ENCODE measurements at regions not wholly inside any gene's neighbourhood (a gene's known extent, or its start where the extent isn't known, plus 50 kb on each side); places are given as distances from the start of the nearest gene placed in this dataset.

DNA sequence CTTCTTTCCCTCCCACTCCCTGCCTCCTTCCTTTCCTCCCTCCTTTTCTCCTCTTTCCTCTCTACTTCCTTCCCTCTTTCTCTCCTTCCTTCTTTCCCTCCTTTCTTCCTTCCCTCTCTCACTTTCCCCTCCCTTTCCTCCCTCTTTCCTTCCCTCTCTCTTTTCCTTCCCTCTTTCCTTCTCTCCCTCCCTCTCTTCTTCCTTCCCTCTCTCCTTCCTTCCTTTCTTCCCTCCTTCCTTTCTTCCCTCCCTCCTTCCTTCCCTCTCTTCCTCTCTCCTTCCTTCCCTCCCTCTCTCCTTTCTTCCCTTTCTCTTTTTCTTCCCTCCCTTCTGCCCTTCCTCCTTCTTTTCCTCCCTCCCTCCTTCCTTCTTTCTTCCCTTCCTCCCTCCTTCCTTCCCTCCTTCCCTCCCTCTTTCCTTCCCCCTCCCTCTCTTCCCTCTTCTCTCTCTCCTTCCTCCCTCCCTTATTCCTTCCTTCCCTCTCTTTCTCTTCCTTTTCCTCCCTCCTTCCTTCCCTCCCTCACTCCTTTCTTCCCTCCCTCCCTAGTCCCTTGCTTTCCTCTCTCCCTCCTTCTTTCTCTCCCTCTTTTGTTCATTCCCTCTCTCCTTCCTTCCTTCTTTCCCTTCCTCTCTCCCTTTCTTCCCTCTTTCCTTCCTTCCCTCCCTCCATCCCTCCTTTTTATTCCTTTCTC, 443.9 kb downstream of the ZNF536 start:
- Histone ChIP-seq H4K20me1 (ENCODE audit: insufficient read depth) (no peaks in the 10 kb centered on the region), H3K79me2 (replicated peaks; ENCODE audit: insufficient read depth, low read length) (no peaks in the 10 kb centered on the region), H3K9me2 (ENCODE audit: insufficient read depth, low read length) (no peaks in the 10 kb centered on the region), H3K9me3 (ENCODE audit: low read length) (no peaks in the 10 kb centered on the region), H3K27ac (ENCODE audit: low read length) (no peak overlapping the region), H3K4me3 (ENCODE audit: low read length) (no peak overlapping the region), H3F3A (ENCODE audit: insufficient read depth, low read length, poor library complexity, severe bottlenecking) (no peaks in the 10 kb centered on the region), H3K27me3 (ENCODE audit: insufficient read depth, low read depth, low read length) (no peaks in the 10 kb centered on the region), H2AFZ (ENCODE audit: low read depth, low read length) (no peak overlapping the region), H3K36me3 (ENCODE audit: insufficient read depth, low read length) (no peaks in the 10 kb centered on the region), H3K4me2 (ENCODE audit: low read length) (no peak overlapping the region), H3K9ac (ENCODE audit: low read length) (no peak overlapping the region)
- TF ChIP-seq RAD21 (conservative IDR thresholded peaks at IDR 0.05) (no peak), SMC3 (conservative IDR thresholded peaks at IDR 0.05; ENCODE audit: poor library complexity) (no peak), EP300 (conservative IDR thresholded peaks at IDR 0.05; ENCODE audit: poor library complexity, severe bottlenecking) (no peak), TAF1 (IDR thresholded peaks at IDR 0.05; ENCODE audit: low read depth) (no peak), MXI1 (conservative IDR thresholded peaks at IDR 0.05; ENCODE audit: poor library complexity, severe bottlenecking) (no peak)
- TF ChIP-seq, protein P1, sequence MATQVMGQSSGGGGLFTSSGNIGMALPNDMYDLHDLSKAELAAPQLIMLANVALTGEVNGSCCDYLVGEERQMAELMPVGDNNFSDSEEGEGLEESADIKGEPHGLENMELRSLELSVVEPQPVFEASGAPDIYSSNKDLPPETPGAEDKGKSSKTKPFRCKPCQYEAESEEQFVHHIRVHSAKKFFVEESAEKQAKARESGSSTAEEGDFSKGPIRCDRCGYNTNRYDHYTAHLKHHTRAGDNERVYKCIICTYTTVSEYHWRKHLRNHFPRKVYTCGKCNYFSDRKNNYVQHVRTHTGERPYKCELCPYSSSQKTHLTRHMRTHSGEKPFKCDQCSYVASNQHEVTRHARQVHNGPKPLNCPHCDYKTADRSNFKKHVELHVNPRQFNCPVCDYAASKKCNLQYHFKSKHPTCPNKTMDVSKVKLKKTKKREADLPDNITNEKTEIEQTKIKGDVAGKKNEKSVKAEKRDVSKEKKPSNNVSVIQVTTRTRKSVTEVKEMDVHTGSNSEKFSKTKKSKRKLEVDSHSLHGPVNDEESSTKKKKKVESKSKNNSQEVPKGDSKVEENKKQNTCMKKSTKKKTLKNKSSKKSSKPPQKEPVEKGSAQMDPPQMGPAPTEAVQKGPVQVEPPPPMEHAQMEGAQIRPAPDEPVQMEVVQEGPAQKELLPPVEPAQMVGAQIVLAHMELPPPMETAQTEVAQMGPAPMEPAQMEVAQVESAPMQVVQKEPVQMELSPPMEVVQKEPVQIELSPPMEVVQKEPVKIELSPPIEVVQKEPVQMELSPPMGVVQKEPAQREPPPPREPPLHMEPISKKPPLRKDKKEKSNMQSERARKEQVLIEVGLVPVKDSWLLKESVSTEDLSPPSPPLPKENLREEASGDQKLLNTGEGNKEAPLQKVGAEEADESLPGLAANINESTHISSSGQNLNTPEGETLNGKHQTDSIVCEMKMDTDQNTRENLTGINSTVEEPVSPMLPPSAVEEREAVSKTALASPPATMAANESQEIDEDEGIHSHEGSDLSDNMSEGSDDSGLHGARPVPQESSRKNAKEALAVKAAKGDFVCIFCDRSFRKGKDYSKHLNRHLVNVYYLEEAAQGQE (IDR thresholded peaks at IDR 0.05; ENCODE audit: borderline replicate concordance) = no peak
- TF ChIP-seq, protein P2, sequence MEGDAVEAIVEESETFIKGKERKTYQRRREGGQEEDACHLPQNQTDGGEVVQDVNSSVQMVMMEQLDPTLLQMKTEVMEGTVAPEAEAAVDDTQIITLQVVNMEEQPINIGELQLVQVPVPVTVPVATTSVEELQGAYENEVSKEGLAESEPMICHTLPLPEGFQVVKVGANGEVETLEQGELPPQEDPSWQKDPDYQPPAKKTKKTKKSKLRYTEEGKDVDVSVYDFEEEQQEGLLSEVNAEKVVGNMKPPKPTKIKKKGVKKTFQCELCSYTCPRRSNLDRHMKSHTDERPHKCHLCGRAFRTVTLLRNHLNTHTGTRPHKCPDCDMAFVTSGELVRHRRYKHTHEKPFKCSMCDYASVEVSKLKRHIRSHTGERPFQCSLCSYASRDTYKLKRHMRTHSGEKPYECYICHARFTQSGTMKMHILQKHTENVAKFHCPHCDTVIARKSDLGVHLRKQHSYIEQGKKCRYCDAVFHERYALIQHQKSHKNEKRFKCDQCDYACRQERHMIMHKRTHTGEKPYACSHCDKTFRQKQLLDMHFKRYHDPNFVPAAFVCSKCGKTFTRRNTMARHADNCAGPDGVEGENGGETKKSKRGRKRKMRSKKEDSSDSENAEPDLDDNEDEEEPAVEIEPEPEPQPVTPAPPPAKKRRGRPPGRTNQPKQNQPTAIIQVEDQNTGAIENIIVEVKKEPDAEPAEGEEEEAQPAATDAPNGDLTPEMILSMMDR (IDR thresholded peaks at IDR 0.05; ENCODE audit: poor library complexity, severe bottlenecking) = no peak

DNA sequence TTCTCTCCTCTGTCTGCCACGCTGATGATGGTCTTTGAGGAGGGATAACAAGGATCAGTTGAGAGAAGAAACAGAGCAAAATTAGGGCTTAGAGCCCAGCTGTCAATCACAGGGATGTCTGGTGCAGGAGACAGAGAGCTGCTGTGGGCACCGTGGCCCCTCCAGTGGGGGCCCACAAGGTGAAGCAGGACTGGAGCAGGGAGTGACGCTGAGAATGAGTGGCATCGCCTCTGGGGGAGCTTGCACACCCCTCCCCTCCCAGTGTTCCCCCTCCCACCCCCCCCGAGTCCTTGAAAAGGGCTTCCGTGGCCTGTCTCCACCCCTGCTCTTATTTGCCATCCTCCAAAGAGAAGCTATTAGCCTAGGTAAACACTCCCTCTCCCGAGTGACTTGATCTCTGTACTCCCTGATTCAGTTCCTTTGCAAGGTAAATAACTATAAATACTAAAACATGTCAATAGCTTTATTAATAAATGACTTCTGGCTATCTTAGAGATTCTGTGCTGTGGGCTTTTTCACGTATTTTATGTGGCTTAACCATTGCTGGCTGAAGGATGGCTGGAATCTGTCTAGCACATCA, 440.0 kb downstream of the ZNF536 start:
- no peaks in the 10 kb centered on the region for H3K9me2 ChIP-seq (ENCODE audit: insufficient read depth, low read length)
- H2AFZ ChIP-seq (ENCODE audit: low read depth, low read length) = no peak overlapping the region
- no peaks in the 10 kb centered on the region for H3K9me3 ChIP-seq (ENCODE audit: low read length)
- H3K4me3 ChIP-seq (ENCODE audit: low read length) = no peak overlapping the region
- H3K9ac ChIP-seq (ENCODE audit: low read length) = no peak overlapping the region
- no peak overlapping the region for H3K4me2 ChIP-seq (ENCODE audit: low read length)
- H3K79me2 ChIP-seq (replicated peaks; ENCODE audit: insufficient read depth, low read length) = no peaks in the 10 kb centered on the region
- no peaks in the 10 kb centered on the region for H3K27me3 ChIP-seq (ENCODE audit: insufficient read depth, low read depth, low read length)
- H3F3A ChIP-seq (ENCODE audit: insufficient read depth, low read length, poor library complexity, severe bottlenecking) = no peaks in the 10 kb centered on the region
- H3K36me3 ChIP-seq (ENCODE audit: insufficient read depth, low read length) = no peaks in the 10 kb centered on the region
- no peaks in the 10 kb centered on the region for H4K20me1 ChIP-seq (ENCODE audit: insufficient read depth)
- no peak overlapping the region for H3K27ac ChIP-seq (ENCODE audit: low read length)
- TF ChIP-seq SMC3 (conservative IDR thresholded peaks at IDR 0.05; ENCODE audit: poor library complexity) (no peak), EZH2 (IDR thresholded peaks at IDR 0.05; ENCODE audit: borderline replicate concordance, insufficient read depth, low read length, poor library complexity, severe bottlenecking) (no peak), MXI1 (conservative IDR thresholded peaks at IDR 0.05; ENCODE audit: poor library complexity, severe bottlenecking) (no peak), EP300 (conservative IDR thresholded peaks at IDR 0.05; ENCODE audit: poor library complexity, severe bottlenecking) (no peak), POLR2AphosphoS5 (IDR thresholded peaks at IDR 0.05) (no peak)
- TF ChIP-seq, protein P1 (IDR thresholded peaks at IDR 0.05; ENCODE audit: borderline replicate concordance) = no peak
- TF ChIP-seq, protein P2 (IDR thresholded peaks at IDR 0.05; ENCODE audit: poor library complexity, severe bottlenecking) = no peak

All from neural cell (in vitro differentiated cells).